Kidney (tissue), 13 donors: ENCODE measurements at regions not wholly inside any gene's neighbourhood (a gene's known extent, or its start where the extent isn't known, plus 50 kb on each side); places are given as distances from the start of the nearest gene placed in this dataset.

Source experiments
- DNase-seq, 5 donors: peaks; one replicate each; pipeline ENCODE4 v3.0.0-alpha.2; 2013 to 2020
- FAIRE-seq: peaks from 2 replicates; lab custom pipeline; 2012; peaks lifted over from hg19 to GRCh38; lab: Jason Lieb, UNC
- H3K27ac ChIP-seq, 2 donors: one replicate each; pipeline ENCODE4 v1.7.0; 2013; ENCODE audit warnings: low read depth in 2 of 2, low read length in 2 of 2, inconsistent platforms in 1 of 2
- H3K27me3 ChIP-seq: one replicate; pipeline ENCODE4 v1.7.1; 2013; ENCODE audit warnings: low read length, inconsistent platforms; ENCODE audit not compliant: control insufficient read depth, insufficient read depth
- H3K36me3 ChIP-seq, 3 donors: one replicate each; pipeline versions ENCODE4 v1.7.0 to v1.7.1; 2013; ENCODE audit warnings: low read length in 3 of 3, control low read depth in 1 of 3, inconsistent platforms in 1 of 3; ENCODE audit not compliant: insufficient read depth in 3 of 3, control insufficient read depth in 2 of 3
- H3K4me1 ChIP-seq, 3 donors: one replicate each; pipeline versions ENCODE4 v1.7.0 to v1.7.1; 2013; ENCODE audit warnings: low read length in 3 of 3, inconsistent platforms in 1 of 3, low read depth in 1 of 3; ENCODE audit not compliant: control insufficient read depth in 2 of 3, insufficient read depth in 2 of 3
- H3K4me3 ChIP-seq, 3 donors: one replicate each; pipeline versions ENCODE4 v1.7.0 to v1.8.1; 2013; ENCODE audit warnings: low read length in 3 of 3, control low read depth in 1 of 3, inconsistent platforms in 1 of 3
- H3K9ac ChIP-seq, 3 donors: one replicate each; pipeline versions ENCODE4 v1.7.0 to v1.7.1; 2013; ENCODE audit warnings: low read length in 3 of 3, control low read depth in 1 of 3, inconsistent platforms in 1 of 3
- H3K9me3 ChIP-seq, 3 donors: one replicate each; pipeline versions ENCODE4 v1.7.0 to v1.7.1; 2013; ENCODE audit warnings: low read length in 3 of 3, control low read depth in 1 of 3, inconsistent platforms in 1 of 3; ENCODE audit not compliant: control insufficient read depth in 2 of 3, insufficient read depth in 1 of 3
- intact Hi-C: fragments of 100-400 bp; cut with DNase I; formaldehyde crosslinking; loops from one replicate; pipeline ENCODE4 v1.11.1; 2022
- TF ChIP-seq, protein P1 (sequence below): IDR thresholded peaks from 3 replicates; pipeline ENCODE4 v1.5.1; 2012; ENCODE audit warnings: mild to moderate bottlenecking, moderate library complexity, borderline replicate concordance; ENCODE audit not compliant: insufficient read depth; ENCODE audit errors: extremely low read depth
- donor health status: control.
- donor health status: control.
- donor health status: control.
- donor health status: control.
- donor health status: control.
- donor health status: DM: yes; HTN: yes; CAD: no.
- donor health status: Normal renal cell carcinoma (clear cell type).

DNA sequence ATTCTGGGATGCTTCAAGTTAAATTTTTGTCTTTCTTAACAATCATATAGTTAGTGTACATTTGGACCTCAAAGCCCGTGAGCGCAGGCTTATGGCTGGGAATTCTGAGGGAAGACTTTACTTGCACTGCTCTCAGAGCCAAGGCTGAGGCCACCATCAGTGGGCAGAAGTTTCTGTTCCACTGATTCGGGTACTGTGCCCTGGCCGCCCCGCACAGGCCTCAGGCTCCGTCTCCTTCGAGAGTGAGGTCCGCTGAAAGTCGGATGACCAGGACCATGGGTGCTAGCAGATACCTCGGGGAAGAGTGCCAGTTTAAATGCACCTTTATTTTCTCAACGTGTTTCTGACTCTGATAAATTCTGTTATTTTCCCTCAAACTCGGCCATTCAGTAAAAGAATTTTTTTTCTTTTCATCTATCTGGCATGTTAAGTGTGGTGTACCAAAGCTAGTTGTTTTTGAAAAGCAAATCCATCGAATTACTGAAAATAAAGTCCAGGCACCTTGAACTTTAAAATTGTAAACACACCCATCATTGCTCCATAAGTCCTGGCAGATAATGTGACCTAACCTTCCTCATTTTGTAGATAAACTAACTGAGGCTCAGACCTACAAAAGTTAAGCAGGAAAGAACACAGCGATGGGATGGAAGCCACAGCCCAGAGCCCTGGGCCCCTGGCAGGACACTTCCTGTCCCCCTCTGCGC lies 126.7 kb downstream of the SOX1 start:
- DNase-seq (no peak), FAIRE-seq (no peak)
- no peak overlapping the region for H3K27ac ChIP-seq

DNA sequence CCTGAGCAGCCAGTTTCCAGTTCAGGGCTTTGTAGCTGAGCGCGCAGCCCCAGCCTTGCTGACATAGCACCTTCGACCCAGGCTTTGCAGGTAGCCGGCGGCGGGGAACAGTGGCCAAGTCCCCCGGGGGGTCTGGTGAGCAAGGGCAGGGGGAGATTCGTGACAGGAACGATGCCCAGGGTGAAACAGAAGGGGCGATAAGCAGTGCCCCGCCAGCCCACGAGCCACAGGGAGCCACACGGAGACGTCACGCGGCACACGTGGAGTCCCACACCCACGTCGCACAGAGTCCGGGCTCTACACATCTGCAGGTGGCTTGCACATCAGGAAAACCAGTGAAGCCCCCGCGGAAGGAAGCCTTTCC lies 127.2 kb downstream of the SOX1 start:
- DNase-seq (peak in 1 of 5 donors; percentile 25), FAIRE-seq (no peak)
- H3K4me1 ChIP-seq, result no peaks in the 10 kb centered on the region
- no peaks in the 10 kb centered on the region for H3K27me3 ChIP-seq
- H3K9ac ChIP-seq, result no peak overlapping the region
- no peaks in the 10 kb centered on the region for H3K9me3 ChIP-seq
- H3K4me3 ChIP-seq, result no peak overlapping the region
- intact Hi-C loops, result no loop called here
- H3K27ac ChIP-seq, result no peak overlapping the region
- H3K36me3 ChIP-seq, result no peaks in the 10 kb centered on the region
- TF ChIP-seq, protein P1, sequence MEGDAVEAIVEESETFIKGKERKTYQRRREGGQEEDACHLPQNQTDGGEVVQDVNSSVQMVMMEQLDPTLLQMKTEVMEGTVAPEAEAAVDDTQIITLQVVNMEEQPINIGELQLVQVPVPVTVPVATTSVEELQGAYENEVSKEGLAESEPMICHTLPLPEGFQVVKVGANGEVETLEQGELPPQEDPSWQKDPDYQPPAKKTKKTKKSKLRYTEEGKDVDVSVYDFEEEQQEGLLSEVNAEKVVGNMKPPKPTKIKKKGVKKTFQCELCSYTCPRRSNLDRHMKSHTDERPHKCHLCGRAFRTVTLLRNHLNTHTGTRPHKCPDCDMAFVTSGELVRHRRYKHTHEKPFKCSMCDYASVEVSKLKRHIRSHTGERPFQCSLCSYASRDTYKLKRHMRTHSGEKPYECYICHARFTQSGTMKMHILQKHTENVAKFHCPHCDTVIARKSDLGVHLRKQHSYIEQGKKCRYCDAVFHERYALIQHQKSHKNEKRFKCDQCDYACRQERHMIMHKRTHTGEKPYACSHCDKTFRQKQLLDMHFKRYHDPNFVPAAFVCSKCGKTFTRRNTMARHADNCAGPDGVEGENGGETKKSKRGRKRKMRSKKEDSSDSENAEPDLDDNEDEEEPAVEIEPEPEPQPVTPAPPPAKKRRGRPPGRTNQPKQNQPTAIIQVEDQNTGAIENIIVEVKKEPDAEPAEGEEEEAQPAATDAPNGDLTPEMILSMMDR, result no peak

More for the DNA sequence above, 126.7 kb downstream of the SOX1 start:
- TF ChIP-seq, protein P1, result no peak
- Histone ChIP-seq H3K4me1 (no peaks in the 10 kb centered on the region), H3K9ac (no peak overlapping the region), H3K27me3 (no peaks in the 10 kb centered on the region), H3K9me3 (no peaks in the 10 kb centered on the region), H3K4me3 (no peak overlapping the region), H3K36me3 (no peaks in the 10 kb centered on the region)
- intact Hi-C loops, result no loop called here

DNA sequence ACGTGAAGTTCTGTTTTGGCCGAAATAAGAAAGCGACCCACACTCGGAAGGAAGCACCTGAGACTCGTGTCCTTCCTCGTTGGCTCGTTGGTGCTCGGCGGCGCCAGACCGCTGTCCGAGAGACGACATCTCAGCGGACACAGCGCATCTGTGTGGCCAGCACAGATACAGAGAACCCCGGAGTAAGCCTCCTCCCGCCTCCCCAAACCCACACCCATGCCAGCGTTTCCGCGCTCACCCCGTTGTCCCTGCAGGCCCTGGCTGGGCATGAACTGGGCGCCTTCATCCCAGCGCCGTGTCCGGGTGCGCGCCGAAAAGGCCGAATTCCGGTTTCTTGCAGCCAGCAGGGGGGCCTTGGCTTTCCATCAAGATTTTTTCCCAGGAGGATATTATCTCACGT lies 127.6 kb downstream of the SOX1 start:
- no peaks in the 10 kb centered on the region for H3K4me1 ChIP-seq
- TF ChIP-seq, protein P1, result no peak
- no peaks in the 10 kb centered on the region for H3K27me3 ChIP-seq
- DNase-seq, result no peak
- H3K27ac ChIP-seq, result no peak overlapping the region
- H3K9ac ChIP-seq, result no peak overlapping the region
- H3K4me3 ChIP-seq, result no peak overlapping the region
- FAIRE-seq, result no peak
- H3K36me3 ChIP-seq, result no peaks in the 10 kb centered on the region
- no peaks in the 10 kb centered on the region for H3K9me3 ChIP-seq
- intact Hi-C loops, result no loop called here
